Mammary epithelial cell (primary cell): ENCODE measurements at regions not wholly inside any gene's neighbourhood (a gene's known extent, or its start where the extent isn't known, plus 50 kb on each side); places are given as distances from the start of the nearest gene placed in this dataset.

Source experiments
- CTCF ChIP-seq, 2 donors: IDR thresholded peaks in 1 of 2; conservative IDR thresholded peaks in 1 of 2; 2 replicates each; pipeline ENCODE4 v1.5.1; 2011 to 2012; ENCODE audit warnings: inconsistent platforms in 2 of 2, low read length in 2 of 2, mild to moderate bottlenecking in 2 of 2, control low read depth in 1 of 2, low read depth in 1 of 2; ENCODE audit not compliant: insufficient read depth in 1 of 2; ENCODE audit errors: extremely low read depth in 1 of 2
- EZH2 ChIP-seq: IDR thresholded peaks from 2 replicates; pipeline ENCODE4 v1.6.1; 2012; ENCODE audit warnings: low read length, inconsistent platforms, borderline replicate concordance

DNA sequence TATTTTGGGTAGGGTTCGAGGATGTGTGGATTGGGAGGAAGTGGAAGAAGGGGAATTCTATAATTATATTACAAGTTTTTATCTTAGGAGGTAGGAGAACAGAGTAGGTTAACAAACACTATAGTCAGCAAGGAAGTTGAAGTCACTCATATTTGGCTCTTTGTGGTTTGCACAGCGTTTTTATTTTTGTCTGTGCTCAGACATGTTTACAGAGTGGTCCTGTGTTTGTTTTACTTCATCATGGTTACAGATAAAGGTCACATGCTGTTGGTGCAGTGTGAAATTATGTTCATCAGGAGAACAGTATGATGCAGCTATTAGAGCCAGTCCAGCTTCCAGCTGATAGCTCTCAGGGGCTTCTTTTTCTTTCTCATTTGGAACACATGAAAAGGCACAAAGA is 299.9 kb upstream of the SFRP2 start:
- no peak for TF ChIP-seq CTCF (conservative IDR thresholded peaks at IDR 0.05 in 1 of 2, IDR thresholded peaks at IDR 0.05 in 1 of 2; ENCODE audit: extremely low read depth in 1 of 2, insufficient read depth in 1 of 2, low read depth in 1 of 2, low read length in 2 of 2)
- no peak for TF ChIP-seq EZH2
